PC-9 (cell line): ENCODE measurements at regions not wholly inside any gene's neighbourhood (a gene's known extent, or its start where the extent isn't known, plus 50 kb on each side); places are given as distances from the start of the nearest gene placed in this dataset.

Experiments
- CTCF ChIP-seq: fragments of 200-600 bp; sonication (generic); conservative IDR thresholded peaks from 2 replicates; pipeline ENCODE4 v1.6.1; 2017; ENCODE audit warnings: mixed run types, antibody characterized with exemption, mild to moderate bottlenecking, moderate library complexity
- EZH2 ChIP-seq: fragments of 200-600 bp; sonication (generic); IDR thresholded peaks from 2 replicates; pipeline ENCODE4 v1.8.0; 2017; ENCODE audit warnings: antibody characterized with exemption, low read depth

GRCh38 chr10:130265542-130265941, 129.4 kb downstream of the GLRX3 start:
- TF ChIP-seq CTCF, result no peak
- no peak for TF ChIP-seq EZH2
